AG04449 (cell line): ENCODE measurements at regions not wholly inside any gene's neighbourhood (a gene's known extent, or its start where the extent isn't known, plus 50 kb on each side); places are given as distances from the start of the nearest gene placed in this dataset.

ENCODE experiments used
- CTCF ChIA-PET: fragments of 350-600 bp; formaldehyde crosslinking; extraction: SDS; loops from one replicate; lab custom pipeline; 2021; ENCODE audit warnings: antibody characterized with exemption; lab: Yijun Ruan, JAX
- POLR2A ChIA-PET: fragments of 400-600, 350-600 bp; formaldehyde crosslinking; extraction: SDS; loops from one replicate; lab custom pipeline; 2020; ENCODE audit warnings: antibody characterized with exemption, inconsistent platforms; lab: Yijun Ruan, JAX
- DNase-seq: peaks from one replicate; pipeline ENCODE4 v3.0.0-alpha.2; 2010; ENCODE audit warnings: low read depth, low spot score
- H3K4me3 ChIP-seq: 2 replicates; pipeline ENCODE4 v1.5.1; 2011; ENCODE audit warnings: low read depth, mild to moderate bottlenecking, control low read depth, low read length
- CTCF ChIP-seq: IDR thresholded peaks from one replicate; pipeline ENCODE4 v1.5.1; 2011; ENCODE audit warnings: mild to moderate bottlenecking, moderate library complexity, low read length, control low read depth, inconsistent platforms; ENCODE audit not compliant: insufficient read depth; ENCODE audit errors: missing control alignments

- no peak overlapping the region for H3K4me3 ChIP-seq
- TF ChIP-seq CTCF: no peak
- ChIA-PET POLR2A (no interaction called here), CTCF (no interaction called here)
- no peak for DNase-seq
Observed at GRCh38 chr2:102925003-102925402, 163.2 kb downstream of the TMEM182 start.

GRCh38 chr2:102927854-102928267 is 166.0 kb downstream of the TMEM182 start:
- H3K4me3 ChIP-seq: no peak overlapping the region
- TF ChIP-seq CTCF: no peak
- ChIA-PET CTCF (no interaction called here), POLR2A (no interaction called here)
- no peak for DNase-seq

- DNase-seq: no peak
- CTCF ChIA-PET: no interaction called here
- TF ChIP-seq CTCF: no peak
Observed at GRCh38 chr2:102929721-102930120, 167.9 kb downstream of the TMEM182 start.

GRCh38 chr2:102932501-102932900 is 170.7 kb downstream of the TMEM182 start:
- H3K4me3 ChIP-seq: no peak overlapping the region
- POLR2A ChIA-PET: no interaction called here
- CTCF ChIA-PET: no interaction called here
- no peak for DNase-seq
- TF ChIP-seq CTCF: no peak

More at GRCh38 chr2:102929721-102930120, 167.9 kb downstream of the TMEM182 start:
- no peak overlapping the region for H3K4me3 ChIP-seq
- POLR2A ChIA-PET: no interaction called here

GRCh38 chr2:102939207-102939606 is 177.4 kb downstream of the TMEM182 start:
- ChIA-PET POLR2A (no interaction called here), CTCF (no interaction called here)
- H3K4me3 ChIP-seq: no peak overlapping the region
- DNase-seq: no peak
- no peak for TF ChIP-seq CTCF

GRCh38 chr2:102940684-102941083 is 178.9 kb downstream of the TMEM182 start:
- ChIA-PET CTCF (no interaction called here), POLR2A (no interaction called here)
- no peak overlapping the region for H3K4me3 ChIP-seq
- no peak for TF ChIP-seq CTCF
- DNase-seq: no peak
